NCI-H2081 (cell line): ENCODE measurements at regions not wholly inside any gene's neighbourhood (a gene's known extent, or its start where the extent isn't known, plus 50 kb on each side); places are given as distances from the start of the nearest gene placed in this dataset.
A peak's percentile ranks its signal among the peaks of the same experiment; 100 is the strongest.

Experiments
- DNase-seq, 2 experiments: peaks; one replicate each; lab custom pipeline; 2025; lab: John Stamatoyannopoulos, UW

DNA sequence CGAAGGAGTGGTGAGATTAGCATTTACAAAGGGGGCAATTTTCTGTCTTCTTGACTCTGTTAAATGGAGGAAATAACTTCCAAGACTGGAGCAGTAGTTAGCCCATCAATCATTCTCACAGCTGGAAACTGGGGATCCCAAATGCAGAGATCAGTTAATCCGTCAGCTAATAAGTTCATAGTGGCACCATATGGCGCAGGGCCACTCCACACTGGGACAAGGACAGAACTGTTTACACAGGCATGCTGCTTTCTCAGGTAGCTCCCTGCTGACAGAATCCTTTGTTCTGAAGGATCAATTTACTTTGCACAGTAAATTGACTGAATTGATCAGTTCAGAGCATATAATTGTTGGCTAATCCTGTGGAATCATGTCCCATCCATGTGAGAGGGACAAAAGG is 395.7 kb downstream of the TMEM161B start:
- DNase-seq, result peak; percentile 14 to 29

DNA sequence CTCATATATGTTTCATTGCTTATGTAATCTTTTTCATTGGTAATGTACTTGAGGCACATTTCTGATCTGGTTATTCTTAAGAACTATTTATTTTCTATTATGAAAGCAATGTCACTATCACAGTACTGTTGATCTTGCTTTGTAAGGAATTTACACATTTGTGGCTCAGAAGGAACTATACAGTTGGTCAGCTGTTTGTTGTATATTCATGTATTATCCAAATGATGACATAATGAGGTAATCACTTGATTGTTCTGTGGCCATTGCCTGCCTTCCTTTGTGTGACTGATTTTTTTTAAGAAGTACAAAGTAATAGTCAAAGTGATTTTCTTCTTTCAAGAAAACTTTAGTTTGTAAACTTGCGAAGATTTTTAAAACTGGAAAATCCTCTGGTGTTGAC is 399.9 kb downstream of the TMEM161B start:
- no peak for DNase-seq

GRCh38 chr5:87867281-87867680 is 401.4 kb downstream of the TMEM161B start:
- no peak for DNase-seq

DNA sequence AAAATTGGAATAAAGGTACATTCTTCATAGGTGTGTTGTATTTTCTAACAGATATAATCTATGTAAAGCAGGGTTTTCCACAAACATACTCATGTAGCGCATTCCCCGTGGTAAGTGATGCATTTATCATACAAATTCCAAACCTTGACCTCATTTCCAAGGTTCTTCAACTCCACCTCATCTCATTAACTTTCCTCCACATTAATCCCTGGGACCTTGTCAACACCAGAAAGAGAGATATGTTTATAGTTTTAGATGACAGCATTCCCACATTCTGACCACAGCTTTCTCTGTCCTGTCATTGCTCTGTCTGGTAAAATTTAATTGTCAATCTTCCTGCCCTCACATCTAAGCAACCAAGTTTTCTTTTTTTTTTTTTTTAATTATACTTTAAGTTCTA is 415.1 kb downstream of the TMEM161B start:
- no peak for DNase-seq

DNA sequence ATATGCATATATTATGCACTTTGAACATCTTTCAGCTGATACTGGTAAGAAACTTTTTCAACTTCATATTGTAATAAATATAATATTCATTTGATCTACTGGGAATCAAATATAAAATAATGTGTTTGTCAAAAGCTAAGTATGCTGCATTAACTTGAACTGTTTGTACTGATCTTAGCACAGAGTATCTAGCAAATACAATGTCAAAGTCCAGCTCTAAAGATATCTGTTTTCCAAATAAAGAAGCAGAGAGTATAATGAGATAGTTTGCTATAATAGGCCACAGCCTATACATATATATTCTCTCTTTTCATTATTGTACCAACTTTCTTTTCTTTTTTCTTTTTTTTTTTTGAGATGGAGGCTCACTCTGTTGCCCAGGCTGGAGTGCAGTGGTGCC is 417.0 kb downstream of the TMEM161B start:
- DNase-seq, result no peak

DNA sequence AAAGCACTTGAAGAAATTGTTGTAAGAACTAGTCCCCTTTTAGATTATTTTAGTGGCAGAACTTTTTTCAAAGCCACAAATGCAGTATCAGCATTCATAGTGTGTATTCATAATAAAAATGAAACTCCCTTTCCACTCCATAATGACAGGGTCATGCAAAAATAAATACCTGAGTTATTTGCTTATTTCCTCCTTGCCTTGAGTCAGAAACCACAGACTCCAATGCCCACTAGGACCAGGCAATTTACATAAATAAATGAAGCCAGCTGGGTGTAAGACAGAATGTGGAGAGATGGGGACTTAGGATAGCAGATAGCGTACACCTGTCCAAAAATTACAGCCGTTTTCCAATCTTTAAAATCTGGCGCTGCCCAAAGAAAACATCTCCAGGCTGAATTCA is 417.8 kb downstream of the TMEM161B start:
- peak; percentile 13 to 45 for DNase-seq

- no peak for DNase-seq
Observed at GRCh38 chr5:87845734-87846133, 422.9 kb downstream of the TMEM161B start.

- DNase-seq, result no peak
Observed at GRCh38 chr5:87844866-87845265, 423.8 kb downstream of the TMEM161B start.

DNA sequence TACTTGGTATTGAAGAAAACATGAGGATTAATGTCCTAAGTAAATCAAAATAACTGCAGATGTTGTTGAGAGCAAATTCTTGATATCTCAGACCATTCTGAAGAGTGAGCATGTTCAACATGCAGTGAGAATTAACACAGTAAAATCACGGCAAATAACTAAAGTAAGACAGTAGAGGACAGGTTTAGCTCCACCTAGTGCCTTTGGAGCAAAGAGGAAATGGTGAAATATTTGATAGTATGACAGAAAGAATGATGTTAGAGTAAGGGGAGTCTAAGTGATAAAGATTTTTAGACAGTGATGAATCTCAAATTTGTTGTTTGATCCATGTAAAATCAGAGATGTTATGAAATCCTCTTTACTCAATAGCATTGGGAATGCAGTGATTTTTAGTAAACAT is 424.2 kb downstream of the TMEM161B start:
- DNase-seq, result no peak

- DNase-seq, result no peak
Observed at GRCh38 chr5:87836696-87837095, 424.0 kb upstream of the CCNH start.

GRCh38 chr5:87831499-87831898 is 418.8 kb upstream of the CCNH start:
- DNase-seq, result no peak

- peak in 1 of 2 experiments; percentile 1 for DNase-seq
Observed at GRCh38 chr5:87829217-87829551, 416.5 kb upstream of the CCNH start.

GRCh38 chr5:87828545-87829216 is 416.0 kb upstream of the CCNH start:
- DNase-seq, result no peak

DNA sequence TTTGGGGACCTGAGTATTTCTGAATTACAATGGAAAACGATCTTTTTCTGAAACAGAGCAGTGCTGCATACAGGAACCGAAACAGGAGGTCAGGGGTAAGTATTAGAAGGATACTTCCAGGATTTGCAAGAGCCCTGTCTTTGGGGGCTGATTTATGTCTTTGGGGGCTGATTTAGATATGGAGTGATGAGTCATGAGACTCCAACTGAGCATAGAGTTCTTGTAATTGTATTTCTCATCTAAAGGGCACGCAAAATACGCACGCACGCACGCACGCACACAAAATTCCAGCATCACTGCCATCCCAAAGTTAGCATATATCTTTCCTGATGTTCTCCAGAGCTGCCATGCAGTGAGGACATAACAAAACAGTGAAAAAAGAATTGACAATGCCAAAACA is 414.8 kb upstream of the CCNH start:
- no peak for DNase-seq

DNA sequence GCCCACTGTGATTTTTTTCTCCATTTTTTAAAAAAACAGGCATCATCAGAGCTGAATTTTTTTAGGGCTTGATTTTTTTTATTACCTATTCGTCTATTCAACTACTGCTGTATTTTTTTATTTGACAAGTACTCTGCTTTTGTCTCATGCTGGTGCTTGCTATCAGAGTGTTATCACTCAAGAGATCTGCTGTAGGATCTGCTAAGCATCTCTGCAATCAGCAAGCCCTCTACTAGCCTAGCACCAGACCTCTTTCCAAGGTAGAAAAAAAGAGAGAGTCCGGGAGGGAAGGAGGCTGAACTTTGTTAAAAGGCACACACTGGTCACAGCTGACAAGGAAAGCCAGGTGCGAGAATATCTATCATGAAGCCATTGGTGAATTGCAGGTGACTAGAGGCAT is 413.8 kb upstream of the CCNH start:
- no peak for DNase-seq

GRCh38 chr5:87825583-87825982 is 412.9 kb upstream of the CCNH start:
- DNase-seq, result peak in 1 of 2 experiments; percentile 0

- no peak for DNase-seq
Observed at GRCh38 chr5:87807783-87808182, 395.1 kb upstream of the CCNH start.

GRCh38 chr5:87803352-87803751 is 390.6 kb upstream of the CCNH start:
- DNase-seq, result no peak

GRCh38 chr5:87791869-87792268 is 379.1 kb upstream of the CCNH start:
- no peak for DNase-seq

- DNase-seq, result no peak
Observed at GRCh38 chr5:87788416-87788815, 375.7 kb upstream of the CCNH start.

DNA sequence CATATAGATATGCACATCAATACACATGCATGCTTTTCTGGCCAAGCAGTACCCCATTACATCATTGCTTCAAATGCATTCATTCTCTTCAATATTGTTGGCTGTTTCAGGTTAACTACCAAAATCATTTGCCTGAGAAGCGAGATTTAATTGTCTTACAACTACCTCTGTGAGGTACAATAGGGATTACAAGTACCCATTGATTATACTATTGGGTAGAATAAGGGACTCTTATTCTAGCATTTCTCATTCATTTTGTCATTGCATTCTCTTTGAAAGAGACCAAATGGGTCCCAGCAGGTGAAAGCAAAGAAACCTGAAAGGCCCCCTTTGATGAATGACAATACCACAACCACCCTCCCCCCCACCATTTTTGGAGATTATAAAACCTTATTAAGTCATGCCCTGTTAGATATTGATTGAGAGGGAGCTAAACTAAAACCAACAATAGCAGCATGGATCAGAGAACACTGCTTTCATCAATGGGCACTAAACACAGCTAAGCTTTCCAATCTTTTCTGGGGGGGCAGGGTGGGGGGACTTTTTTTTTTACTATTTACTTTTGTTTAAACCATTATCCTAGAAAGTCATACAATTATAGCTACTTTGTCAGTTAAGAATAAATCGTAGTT is 375.0 kb upstream of the CCNH start:
- DNase-seq, result peak; percentile 58 to 78

- DNase-seq, result no peak
Observed at GRCh38 chr5:87787086-87787485, 374.4 kb upstream of the CCNH start.

GRCh38 chr5:87786471-87786870 is 373.7 kb upstream of the CCNH start:
- DNase-seq, result no peak
